ENCODE measurements at regions not wholly inside any gene's neighbourhood (a gene's known extent, or its start where the extent isn't known, plus 50 kb on each side); places are given as distances from the start of the nearest gene placed in this dataset.

- Histone ChIP-seq H3K27me3 (ENCODE audit: insufficient read depth, low read length) (no peaks in the 10 kb centered on the region; the same call in 1 of the 2 replicates), H3K9me3 (ENCODE audit: control insufficient read depth in 1 of 2, insufficient read depth in 1 of 2, low read depth in 1 of 2, low read length in 2 of 2) (no peaks in the 10 kb centered on the region), H3K9me2 (ENCODE audit: insufficient read depth) (no peaks in the 10 kb centered on the region), H3K4me2 (ENCODE audit: low read length) (no peak overlapping the region), H3K4me1 (ENCODE audit: control insufficient read depth in 1 of 2, insufficient read depth in 2 of 2, low read length in 2 of 2) (no peaks in the 10 kb centered on the region), H3K36me3 (ENCODE audit: control insufficient read depth in 1 of 2, insufficient read depth in 2 of 2, low read length in 2 of 2) (no peaks in the 10 kb centered on the region), H3K9ac (ENCODE audit: low read length) (no peak overlapping the region), H2AFZ (ENCODE audit: low read depth, low read length, poor library complexity, severe bottlenecking) (no peak overlapping the region), H3K27ac (ENCODE audit: low read depth, low read length) (no peak overlapping the region), H3K4me3 (replicated peaks in 1 of 2; ENCODE audit: low read depth in 1 of 2, low read length in 2 of 2) (no peak overlapping the region), H4K20me1 (ENCODE audit: insufficient read depth) (no peaks in the 10 kb centered on the region), H3K79me2 (ENCODE audit: insufficient read depth, low read length) (no peaks in the 10 kb centered on the region)
- DNase-seq (ENCODE audit: low read depth, low spot score) (peak; percentile 63), ATAC-seq (peak; percentile 99)
- intact Hi-C loops (cut with micrococcal nuclease) = loop anchor here (2.0 kb wide), 2 partner anchors 361 to 537 kb away; no protein-coding TSS in a partner anchor
- CTCF ChIA-PET = interaction anchor here (0.7 to 3.0 kb wide), 16 partner anchors 8 to 697 kb away, joined by 3 to 20 read pairs (median 3); no protein-coding TSS in a partner anchor
- TF ChIP-seq CTCF (IDR thresholded peaks at IDR 0.05 in 2 of 3, conservative IDR thresholded peaks at IDR 0.05 in 1 of 3; ENCODE audit: borderline replicate concordance in 1 of 3, insufficient read depth in 1 of 3, low read depth in 2 of 3, low read length in 2 of 3) = peak; percentile 49 to 79 (median 75); a peak in 5 of 6 replicates
- peak; percentile 70 for TF ChIP-seq RAD21 (IDR thresholded peaks at IDR 0.05; ENCODE audit: low read depth)
- no peak for TF ChIP-seq TCF7L2 (IDR thresholded peaks at IDR 0.05; ENCODE audit: borderline replicate concordance, extremely low read depth, insufficient read depth, insufficient read length)
- POLR2A ChIA-PET = no interaction called here
- no TSS peak for BruUV-seq (replicated peaks)
- RAD21 ChIA-PET (ENCODE audit: low non-redundant PET in 1 of 2, low total read pairs in 2 of 2, uncharacterized antibody in 2 of 2, unreplicated experiment in 2 of 2) = interaction anchor here in 1 of 2 experiments (0.6 to 0.9 kb wide), 2 partner anchors 361 to 505 kb away, joined by 5 to 8 read pairs; no protein-coding TSS in a partner anchor
Measured at GRCh38 chr2:17309741-17310339, 208.4 kb downstream of the RAD51AP2 start.

DNA sequence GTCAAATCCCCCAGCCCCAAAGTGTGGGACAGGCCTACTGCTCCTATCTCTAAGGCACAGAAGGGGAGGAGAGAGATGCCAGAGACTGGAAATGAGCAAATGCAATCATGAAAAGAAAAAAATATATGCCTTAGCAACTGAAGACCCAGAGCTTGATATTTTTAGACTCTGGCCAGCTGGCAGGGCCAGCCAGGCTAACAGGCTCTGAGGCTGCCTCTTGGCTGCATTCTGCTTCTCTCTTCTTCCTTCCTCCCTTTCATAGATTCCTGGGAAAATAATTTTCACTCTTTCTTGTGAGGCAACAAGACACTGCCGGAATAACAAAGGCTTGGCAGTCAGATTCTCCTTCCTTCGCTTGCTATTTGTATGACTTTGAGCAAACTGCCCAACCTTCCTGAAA is 209.1 kb downstream of the RAD51AP2 start:
- intact Hi-C loops (cut with micrococcal nuclease) = loop anchor here (2.0 kb wide), 2 partner anchors 362 to 536 kb away; no protein-coding TSS in a partner anchor
- H3K4me1 ChIP-seq (ENCODE audit: control insufficient read depth in 1 of 2, insufficient read depth in 2 of 2, low read length in 2 of 2) = no peaks in the 10 kb centered on the region
- no TSS peak for BruUV-seq (replicated peaks)
- H2AFZ ChIP-seq (ENCODE audit: low read depth, low read length, poor library complexity, severe bottlenecking) = no peak overlapping the region
- ChIA-PET POLR2A (no interaction called here), CTCF (interaction anchor here (0.7 to 3.0 kb wide), 13 partner anchors 9 to 536 kb away, joined by 3 to 20 read pairs (median 3); no protein-coding TSS in a partner anchor), RAD21 (ENCODE audit: low non-redundant PET in 1 of 2, low total read pairs in 2 of 2, uncharacterized antibody in 2 of 2, unreplicated experiment in 2 of 2) (no interaction called here)
- no peaks in the 10 kb centered on the region for H3K36me3 ChIP-seq (ENCODE audit: control insufficient read depth in 1 of 2, insufficient read depth in 2 of 2, low read length in 2 of 2)
- no peak overlapping the region for H3K27ac ChIP-seq (ENCODE audit: low read depth, low read length)
- no peaks in the 10 kb centered on the region; the same call in 1 of the 2 replicates for H3K27me3 ChIP-seq (ENCODE audit: insufficient read depth, low read length)
- no peak overlapping the region for H3K4me3 ChIP-seq (replicated peaks in 1 of 2; ENCODE audit: low read depth in 1 of 2, low read length in 2 of 2)
- no peaks in the 10 kb centered on the region for H3K79me2 ChIP-seq (ENCODE audit: insufficient read depth, low read length)
- H3K9ac ChIP-seq (ENCODE audit: low read length) = no peak overlapping the region
- no peaks in the 10 kb centered on the region for H3K9me2 ChIP-seq (ENCODE audit: insufficient read depth)
- H3K4me2 ChIP-seq (ENCODE audit: low read length) = no peak overlapping the region
- no peaks in the 10 kb centered on the region for H3K9me3 ChIP-seq (ENCODE audit: control insufficient read depth in 1 of 2, insufficient read depth in 1 of 2, low read depth in 1 of 2, low read length in 2 of 2)
- no peaks in the 10 kb centered on the region for H4K20me1 ChIP-seq (ENCODE audit: insufficient read depth)
- DNase-seq (ENCODE audit: low read depth, low spot score) (no peak), ATAC-seq (no peak)
- TF ChIP-seq RAD21 (IDR thresholded peaks at IDR 0.05; ENCODE audit: low read depth) (no peak), YY1 (IDR thresholded peaks at IDR 0.05; ENCODE audit: extremely low read depth, insufficient replicate concordance, low read depth, low read length) (no peak), SIN3A (IDR thresholded peaks at IDR 0.05; ENCODE audit: low read depth) (no peak), ZBTB33 (IDR thresholded peaks at IDR 0.05; ENCODE audit: extremely low read depth, insufficient replicate concordance, low read length) (no peak), ZNF274 (IDR thresholded peaks at IDR 0.05; ENCODE audit: low read depth, low read length) (no peak), ZFX (IDR thresholded peaks at IDR 0.05) (no peak), EZH2phosphoT487 (IDR thresholded peaks at IDR 0.05; ENCODE audit: borderline replicate concordance) (no peak), EZH2 (IDR thresholded peaks at IDR 0.05) (no peak), POLR2A (IDR thresholded peaks at IDR 0.05; ENCODE audit: borderline replicate concordance, extremely low read depth, insufficient read depth, insufficient read length) (no peak), JUND (IDR thresholded peaks at IDR 0.05) (no peak), ELF1 (IDR thresholded peaks at IDR 0.05; ENCODE audit: borderline replicate concordance, low read depth) (no peak), FOSL1 (IDR thresholded peaks at IDR 0.05; ENCODE audit: low read depth) (no peak)
- TF ChIP-seq, protein P1, sequence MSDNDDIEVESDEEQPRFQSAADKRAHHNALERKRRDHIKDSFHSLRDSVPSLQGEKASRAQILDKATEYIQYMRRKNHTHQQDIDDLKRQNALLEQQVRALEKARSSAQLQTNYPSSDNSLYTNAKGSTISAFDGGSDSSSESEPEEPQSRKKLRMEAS (IDR thresholded peaks at IDR 0.05) = no peak
- TF ChIP-seq, protein P2, sequence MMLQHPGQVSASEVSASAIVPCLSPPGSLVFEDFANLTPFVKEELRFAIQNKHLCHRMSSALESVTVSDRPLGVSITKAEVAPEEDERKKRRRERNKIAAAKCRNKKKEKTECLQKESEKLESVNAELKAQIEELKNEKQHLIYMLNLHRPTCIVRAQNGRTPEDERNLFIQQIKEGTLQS (IDR thresholded peaks at IDR 0.05) = no peak

Measured in HCT116 (cell line).